ENCODE measurements at regions not wholly inside any gene's neighbourhood (a gene's known extent, or its start where the extent isn't known, plus 50 kb on each side); places are given as distances from the start of the nearest gene placed in this dataset.

DNA sequence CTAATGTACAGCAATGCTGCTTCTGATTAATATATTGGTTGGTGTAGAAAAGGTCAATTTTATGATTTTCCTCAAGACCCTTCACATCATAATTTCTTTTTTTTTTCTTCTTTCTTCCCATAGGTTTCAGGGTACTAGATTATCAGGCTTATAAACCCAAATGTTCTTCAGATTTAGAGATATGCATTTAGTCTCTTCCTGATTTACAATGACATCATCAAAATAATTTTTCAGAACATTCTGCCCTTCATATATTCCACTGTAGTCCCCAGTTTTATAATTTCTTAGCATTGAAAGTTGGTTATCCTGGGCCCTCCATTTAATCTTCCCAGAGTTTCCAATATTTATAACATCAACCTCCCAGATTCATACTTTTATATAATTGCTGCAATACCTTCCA is 226.7 kb upstream of the LRFN5 start:
- Histone ChIP-seq H2BK120ac (ENCODE audit: low read depth, low read length, poor library complexity, severe bottlenecking) (no peak overlapping the region), H3K14ac (ENCODE audit: insufficient read depth, low read length) (no peak overlapping the region), H3T11ph (ENCODE audit: low read length) (no peak overlapping the region), H2BK12ac (ENCODE audit: insufficient read length, low read depth, low read length) (no peak overlapping the region), H3K23me2 (ENCODE audit: insufficient read length, low read depth, low read length, poor library complexity, severe bottlenecking) (no peaks in the 10 kb centered on the region), H3K27me3 (ENCODE audit: insufficient read depth, low read length) (no peaks in the 10 kb centered on the region), H2BK15ac (ENCODE audit: low read depth, low read length) (no peak overlapping the region), H3K18ac (ENCODE audit: insufficient read length, low read depth, low read length) (no peak overlapping the region), H3K9ac (ENCODE audit: extremely low read depth, insufficient read length, low read length) (no peak overlapping the region), H2AFZ (ENCODE audit: low read length) (no peak overlapping the region), H3K79me2 (ENCODE audit: insufficient read depth, low read length) (no peaks in the 10 kb centered on the region), H3K4me2 (ENCODE audit: insufficient read depth, insufficient read length, low read length) (no peak overlapping the region), H3K9me3 (ENCODE audit: control insufficient read depth, low read depth, low read length) (no peaks in the 10 kb centered on the region), H3K27ac (ENCODE audit: insufficient read length, low read depth, low read length) (no peak overlapping the region), H2AK5ac (ENCODE audit: insufficient read length, low read length) (no peak overlapping the region), H4K20me1 (ENCODE audit: control insufficient read depth, insufficient read depth, insufficient read length) (no peaks in the 10 kb centered on the region), H3K23ac (ENCODE audit: insufficient read length, low read depth, low read length) (no peak overlapping the region), H2BK5ac (ENCODE audit: insufficient read length, low read length) (no peak overlapping the region), H3K79me1 (ENCODE audit: insufficient read depth, low read depth, low read length, poor library complexity, severe bottlenecking) (no peaks in the 10 kb centered on the region), H4K91ac (ENCODE audit: insufficient read length, low read depth, low read length) (no peak overlapping the region), H3K4me1 (ENCODE audit: insufficient read depth, low read length) (no peaks in the 10 kb centered on the region; the same call in 1 of the 2 replicates), H4K8ac (replicated peaks; ENCODE audit: insufficient read length, low read depth, low read length) (no peak overlapping the region), H4K5ac (ENCODE audit: insufficient read length, low read depth, low read length) (no peak overlapping the region), H3K56ac (ENCODE audit: insufficient read length, low read depth, low read length) (no peak overlapping the region), H2BK20ac (ENCODE audit: low read depth, low read length, poor library complexity, severe bottlenecking) (no peak overlapping the region), H3K4ac (ENCODE audit: low read depth, low read length) (no peak overlapping the region)
- TF ChIP-seq, protein P1, sequence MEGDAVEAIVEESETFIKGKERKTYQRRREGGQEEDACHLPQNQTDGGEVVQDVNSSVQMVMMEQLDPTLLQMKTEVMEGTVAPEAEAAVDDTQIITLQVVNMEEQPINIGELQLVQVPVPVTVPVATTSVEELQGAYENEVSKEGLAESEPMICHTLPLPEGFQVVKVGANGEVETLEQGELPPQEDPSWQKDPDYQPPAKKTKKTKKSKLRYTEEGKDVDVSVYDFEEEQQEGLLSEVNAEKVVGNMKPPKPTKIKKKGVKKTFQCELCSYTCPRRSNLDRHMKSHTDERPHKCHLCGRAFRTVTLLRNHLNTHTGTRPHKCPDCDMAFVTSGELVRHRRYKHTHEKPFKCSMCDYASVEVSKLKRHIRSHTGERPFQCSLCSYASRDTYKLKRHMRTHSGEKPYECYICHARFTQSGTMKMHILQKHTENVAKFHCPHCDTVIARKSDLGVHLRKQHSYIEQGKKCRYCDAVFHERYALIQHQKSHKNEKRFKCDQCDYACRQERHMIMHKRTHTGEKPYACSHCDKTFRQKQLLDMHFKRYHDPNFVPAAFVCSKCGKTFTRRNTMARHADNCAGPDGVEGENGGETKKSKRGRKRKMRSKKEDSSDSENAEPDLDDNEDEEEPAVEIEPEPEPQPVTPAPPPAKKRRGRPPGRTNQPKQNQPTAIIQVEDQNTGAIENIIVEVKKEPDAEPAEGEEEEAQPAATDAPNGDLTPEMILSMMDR (conservative IDR thresholded peaks at IDR 0.05) = no peak
- Mint-ChIP-seq H3K4me1 (peaks cover 5 to 6% of the 10 kb centered on the region in 2 experiments; a peak in 2 of 4 replicates), H3K36me3 (ENCODE audit: insufficient read depth in 1 of 3, low read depth in 3 of 3) (no peaks in the 10 kb centered on the region), H3K27me3 (ENCODE audit: low read depth) (no peaks in the 10 kb centered on the region), H3K4me3 (no peak overlapping the region), H3K27ac (no peak overlapping the region), H3K9me3 (no peaks in the 10 kb centered on the region)
- no peak for DNase-seq
